CD4-positive, alpha-beta T cell treated with Interleukin-17A for 1 hour (primary cell): ENCODE measurements at regions not wholly inside any gene's neighbourhood (a gene's known extent, or its start where the extent isn't known, plus 50 kb on each side); places are given as distances from the start of the nearest gene placed in this dataset.
"Not testable (repeated sequence)": the region's sequence is repeated elsewhere in the genome, so short reads cannot be mapped to it uniquely, and the experiment has no call there.

ENCODE experiments used
- DNase-seq: peaks from one replicate; pipeline ENCODE4 v3.0.0-alpha.2; 2020

DNA sequence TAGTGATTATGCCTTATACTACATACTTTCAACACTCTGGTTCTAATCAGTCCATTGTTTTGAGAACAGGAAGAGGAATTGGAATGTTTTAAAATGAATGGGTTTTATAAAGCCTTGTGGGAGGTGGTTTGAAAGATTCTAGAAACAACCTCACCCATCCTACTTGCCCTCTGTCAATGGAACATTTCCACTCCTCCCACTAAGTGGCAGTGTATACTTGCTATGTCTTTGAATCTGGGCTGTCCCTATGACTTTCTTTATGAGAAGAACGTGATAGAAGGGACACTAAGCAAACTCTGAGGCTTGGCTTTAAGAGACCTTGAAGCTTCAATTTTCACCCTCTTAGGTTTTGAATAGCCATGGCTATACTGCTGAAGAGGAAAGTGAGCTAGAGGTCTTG lies 611.2 kb downstream of the PPP4R3C start:
- DNase-seq = no peak

- DNase-seq = no peak
Observed at GRCh38 chrX:26848511-26848910, 614.6 kb downstream of the PPP4R3C start.

- DNase-seq = no peak
Observed at GRCh38 chrX:26845056-26845455, 618.1 kb downstream of the PPP4R3C start.

DNA sequence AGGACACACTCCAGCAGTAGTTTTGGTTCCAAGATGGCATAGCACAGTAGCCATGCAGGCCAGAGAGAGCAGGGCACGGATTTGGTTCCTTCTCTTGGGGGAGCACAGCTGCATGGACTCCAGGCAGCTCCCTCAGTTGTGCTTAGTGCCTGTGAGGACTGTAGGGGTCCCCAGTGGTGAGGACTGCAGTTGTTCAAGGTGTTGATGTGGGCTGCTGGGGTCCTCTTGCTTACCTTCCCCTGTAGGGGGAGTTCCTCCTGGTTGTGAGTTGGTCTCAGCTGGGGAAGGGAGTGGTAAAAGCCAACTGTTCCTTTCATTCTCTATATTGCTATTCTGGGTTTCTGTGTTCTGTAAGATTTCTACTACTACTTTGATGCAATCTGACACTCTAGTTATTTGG lies 606.5 kb downstream of the MAGEB5 start:
- DNase-seq = no peak

DNA sequence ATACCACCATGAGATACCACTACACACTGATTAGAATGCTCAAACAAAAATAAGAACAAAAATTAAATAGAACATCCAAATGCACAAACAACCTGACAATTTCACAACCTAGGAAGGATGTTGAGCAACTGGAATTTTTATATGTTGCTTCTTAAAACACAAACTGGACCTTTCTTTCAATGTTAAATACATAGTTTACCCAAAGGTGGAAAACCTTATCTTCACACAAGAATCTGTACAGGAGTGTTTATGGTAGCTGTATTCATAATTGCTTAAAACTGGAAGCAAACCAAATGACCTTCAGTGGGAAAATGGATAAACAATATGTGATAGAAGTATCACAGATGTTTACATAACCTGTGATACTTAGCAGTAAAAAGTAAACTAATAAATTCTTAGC lies 573.8 kb downstream of the MAGEB5 start:
- DNase-seq = no peak

DNA sequence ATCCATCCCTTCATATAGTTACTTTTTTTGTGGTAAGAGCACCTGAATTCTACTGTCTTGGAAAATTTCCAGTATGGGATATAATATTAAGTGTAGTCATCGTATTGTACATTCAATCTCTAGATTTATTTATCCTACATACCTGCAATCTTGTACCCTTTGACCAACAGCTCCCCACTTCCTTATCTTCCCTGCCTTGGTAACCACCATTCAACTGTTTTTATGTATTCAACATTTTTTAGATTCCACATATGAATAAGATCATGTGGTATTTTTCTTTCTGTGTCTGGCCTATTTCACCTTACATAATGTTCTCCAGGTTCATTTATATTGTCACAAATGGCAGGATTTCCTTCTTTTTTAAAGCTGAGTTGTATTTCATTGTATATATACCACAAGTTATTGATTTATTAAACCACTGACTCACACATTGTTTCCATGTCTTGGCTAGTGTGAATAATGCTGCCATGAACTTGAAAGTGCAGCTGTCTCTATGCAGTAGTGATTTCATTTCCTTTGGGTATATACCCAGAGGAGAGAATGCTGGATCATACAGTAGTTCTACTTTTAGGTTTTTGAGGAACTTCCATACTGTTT lies 572.5 kb downstream of the MAGEB5 start:
- DNase-seq = no peak

DNA sequence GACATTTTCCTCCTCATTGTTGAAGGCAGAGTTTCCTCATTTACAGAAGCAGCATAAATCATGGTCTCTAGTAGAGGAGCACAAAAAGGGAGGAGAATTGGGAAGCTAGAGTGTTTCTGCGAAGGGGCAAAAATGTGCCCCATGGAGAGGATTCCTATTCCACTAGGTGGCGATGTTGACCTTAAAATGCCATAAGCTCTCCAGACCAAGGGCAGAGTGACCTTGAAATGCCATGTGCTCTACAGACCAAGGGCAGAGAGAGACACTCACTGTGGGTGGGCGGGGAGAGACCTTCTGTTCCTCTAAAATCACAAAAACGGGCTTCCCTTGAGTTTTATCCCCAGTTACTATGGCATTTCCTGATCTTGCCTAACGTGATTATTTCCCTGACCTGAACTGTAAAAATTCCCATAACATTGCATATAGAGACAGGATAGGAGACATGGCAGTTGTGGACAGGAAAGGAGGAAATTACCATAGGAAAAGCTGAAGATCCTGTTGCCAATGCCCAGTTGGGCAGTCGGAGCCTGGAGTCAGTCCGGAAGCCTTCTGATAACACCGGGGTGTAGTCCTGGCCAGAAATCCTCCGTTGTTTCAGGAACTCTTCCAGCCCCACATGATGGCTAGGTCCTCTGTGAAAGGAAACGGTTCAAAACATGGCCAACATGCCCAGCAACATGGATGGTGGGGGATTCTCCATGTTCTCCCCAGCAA lies 567.7 kb downstream of the MAGEB5 start:
- DNase-seq = no peak

- no peak for DNase-seq
Observed at GRCh38 chrX:26778320-26778888, 562.4 kb downstream of the MAGEB5 start.

DNA sequence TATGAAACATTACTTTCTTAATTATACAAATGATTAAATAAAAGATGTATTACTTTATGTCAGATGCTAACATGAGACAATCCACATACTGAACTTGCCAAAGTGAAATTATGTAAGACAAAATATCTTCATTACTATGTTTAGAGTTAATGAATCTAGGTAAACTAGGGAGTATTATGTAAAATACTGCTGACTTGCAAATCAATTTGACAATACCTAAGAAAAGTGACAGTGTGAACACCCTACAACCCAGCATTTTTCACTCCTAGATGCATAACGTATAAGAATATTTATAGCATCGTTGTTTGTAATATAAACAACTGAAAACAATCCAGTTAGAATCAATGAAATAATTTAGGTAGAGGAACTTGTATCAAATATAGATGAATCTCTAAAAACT lies 546.3 kb downstream of the MAGEB5 start:
- no peak for DNase-seq

GRCh38 chrX:26755760-26756159 lies 539.8 kb downstream of the MAGEB5 start:
- DNase-seq = not testable (repeated sequence)

GRCh38 chrX:26747877-26748276 lies 531.9 kb downstream of the MAGEB5 start:
- no peak for DNase-seq

- DNase-seq = no peak
Observed at GRCh38 chrX:26722666-26723428, 506.9 kb downstream of the MAGEB5 start.

DNA sequence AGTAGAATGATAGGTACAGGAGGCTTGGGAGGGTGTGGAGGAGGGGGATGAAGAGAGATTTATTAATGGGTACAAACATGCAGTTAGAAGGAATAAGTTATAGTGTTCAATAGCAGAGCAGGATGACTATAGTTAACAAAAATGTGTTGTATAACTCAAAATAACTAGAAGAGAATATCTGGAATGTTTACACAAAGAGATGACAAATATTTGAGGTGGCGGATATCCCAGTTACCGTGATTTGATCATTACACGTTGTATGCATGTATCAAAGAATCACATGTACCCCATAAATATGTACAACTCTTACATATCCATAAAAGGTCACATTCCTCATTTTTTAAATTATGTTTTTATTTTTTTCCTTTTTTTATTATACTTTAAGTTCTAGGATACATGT lies 456.6 kb downstream of the MAGEB5 start:
- DNase-seq = no peak

- DNase-seq = no peak
Observed at GRCh38 chrX:26670521-26670920, 454.6 kb downstream of the MAGEB5 start.

DNA sequence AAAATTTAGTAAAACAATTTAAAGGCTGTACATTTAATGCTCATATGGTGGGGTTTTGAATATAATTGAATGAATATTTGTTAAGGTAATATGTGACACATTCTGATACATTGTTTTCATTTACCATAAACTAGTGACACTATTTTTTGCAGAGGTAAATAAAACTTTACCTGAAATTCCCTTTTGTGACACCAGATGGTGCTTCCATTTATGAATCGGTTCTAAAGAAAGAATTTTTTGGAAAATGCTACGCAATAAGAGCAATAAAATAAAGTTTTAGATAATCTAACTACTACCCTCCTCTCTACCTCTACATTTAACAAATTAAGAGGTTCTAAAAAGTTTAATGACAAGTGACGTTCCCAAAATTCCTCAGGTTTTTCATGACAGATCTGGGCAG lies 448.9 kb downstream of the MAGEB5 start:
- DNase-seq = no peak

DNA sequence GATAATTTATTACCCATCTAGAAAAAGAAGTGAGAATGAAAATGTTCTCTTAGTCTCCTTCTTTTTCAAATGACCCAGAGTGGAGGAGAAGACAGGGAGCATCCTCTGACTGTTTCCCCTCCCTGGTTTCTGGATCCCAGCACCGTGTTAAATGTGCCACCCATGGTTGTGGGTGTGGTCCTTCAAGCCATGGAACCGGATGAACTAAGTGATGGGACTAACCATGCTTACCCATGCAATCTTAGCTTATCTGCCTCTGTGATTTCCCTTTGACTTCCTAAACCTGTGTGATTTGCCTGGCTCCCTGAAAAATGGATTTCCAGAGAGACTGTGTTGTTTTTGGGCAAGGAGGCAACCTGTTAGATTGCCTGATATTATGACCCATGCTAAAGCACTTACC lies 437.1 kb downstream of the MAGEB5 start:
- no peak for DNase-seq

GRCh38 chrX:26651755-26652154 lies 435.8 kb downstream of the MAGEB5 start:
- no peak for DNase-seq

DNA sequence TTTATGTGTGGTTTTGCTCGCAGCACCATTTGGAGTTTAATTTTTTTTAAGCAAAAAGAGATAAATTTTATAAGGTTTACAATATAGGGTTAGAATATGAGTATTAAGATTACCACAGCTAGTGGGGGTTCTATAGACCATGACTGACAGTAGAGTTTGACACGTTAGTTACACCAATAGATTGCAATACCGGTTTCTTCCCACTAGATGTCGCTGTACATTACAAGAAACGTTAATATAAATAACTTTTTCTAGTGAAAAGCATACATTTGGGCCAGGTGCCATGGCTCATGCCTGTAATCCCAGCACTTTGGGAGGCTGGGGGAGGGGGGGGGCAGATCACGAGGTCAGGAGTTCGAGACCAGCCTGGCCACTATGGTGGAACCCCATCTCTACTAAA lies 433.6 kb downstream of the MAGEB5 start:
- DNase-seq = no peak

- DNase-seq = no peak
Observed at GRCh38 chrX:26631385-26631784, 415.4 kb downstream of the MAGEB5 start.

- DNase-seq = no peak
Observed at GRCh38 chrX:26613956-26614355, 398.0 kb downstream of the MAGEB5 start.

- DNase-seq = no peak
Observed at GRCh38 chrX:26606971-26607370, 391.0 kb downstream of the MAGEB5 start.

GRCh38 chrX:26597981-26598380 lies 382.0 kb downstream of the MAGEB5 start:
- DNase-seq = no peak

- DNase-seq = no peak
Observed at GRCh38 chrX:26590849-26591248, 374.9 kb downstream of the MAGEB5 start.

- no peak for DNase-seq
Observed at GRCh38 chrX:26586570-26586969, 370.6 kb downstream of the MAGEB5 start.
